HUDEP-2 (cell line): ENCODE measurements at regions not wholly inside any gene's neighbourhood (a gene's known extent, or its start where the extent isn't known, plus 50 kb on each side); places are given as distances from the start of the nearest gene placed in this dataset.

Experiments used
- DNase-seq, 76 experiments: peaks; one replicate each; lab custom pipeline; 2025; ENCODE audit not compliant: unreplicated experiment in 76 of 76; lab: John Stamatoyannopoulos, UW

DNA sequence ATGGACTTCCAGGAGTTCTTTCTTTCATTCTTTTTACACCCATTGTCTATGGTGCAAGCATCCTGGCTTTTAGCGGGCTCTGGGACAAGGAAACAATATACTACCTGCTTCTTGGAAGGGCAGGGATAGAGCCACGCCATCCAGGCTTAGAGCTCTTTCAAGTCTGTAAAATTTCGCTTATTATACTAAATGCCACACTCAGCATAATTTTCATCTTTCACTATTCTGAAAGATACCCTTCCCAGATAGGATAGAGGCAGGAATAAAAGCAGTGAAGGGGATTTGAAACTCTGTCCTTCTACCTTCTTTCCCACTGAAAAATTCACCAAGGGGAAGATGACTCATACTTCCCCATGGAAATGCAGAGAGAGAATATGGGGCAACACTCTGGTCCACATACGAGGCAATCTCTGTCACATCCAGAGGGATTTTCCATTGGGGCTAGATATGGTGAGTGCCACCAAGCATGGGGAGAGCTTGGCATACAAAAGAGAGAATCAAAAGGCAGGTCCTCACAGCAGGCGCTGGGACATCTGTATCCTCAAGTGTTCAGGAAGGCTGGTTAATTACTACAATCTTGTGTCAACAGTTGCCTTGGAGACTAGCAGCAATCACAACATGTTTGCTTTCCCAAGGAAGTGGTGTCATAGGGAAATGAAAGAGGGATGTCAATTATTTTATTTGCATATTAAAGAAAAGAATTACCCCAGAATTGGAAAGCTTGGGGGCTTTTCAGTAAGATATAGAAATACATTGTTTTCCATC is 127.6 kb downstream of the TDRD15 start:
- no peak for DNase-seq

- no peak for DNase-seq
Observed at GRCh38 chr2:21253311-21254027, 129.7 kb downstream of the TDRD15 start.

GRCh38 chr2:21254170-21254965 is 130.6 kb downstream of the TDRD15 start:
- DNase-seq, result no peak

GRCh38 chr2:21256006-21256405 is 132.2 kb downstream of the TDRD15 start:
- DNase-seq, result peak in 1 of 76 experiments; percentile 14

GRCh38 chr2:21257621-21258020 is 133.9 kb downstream of the TDRD15 start:
- no peak for DNase-seq

DNA sequence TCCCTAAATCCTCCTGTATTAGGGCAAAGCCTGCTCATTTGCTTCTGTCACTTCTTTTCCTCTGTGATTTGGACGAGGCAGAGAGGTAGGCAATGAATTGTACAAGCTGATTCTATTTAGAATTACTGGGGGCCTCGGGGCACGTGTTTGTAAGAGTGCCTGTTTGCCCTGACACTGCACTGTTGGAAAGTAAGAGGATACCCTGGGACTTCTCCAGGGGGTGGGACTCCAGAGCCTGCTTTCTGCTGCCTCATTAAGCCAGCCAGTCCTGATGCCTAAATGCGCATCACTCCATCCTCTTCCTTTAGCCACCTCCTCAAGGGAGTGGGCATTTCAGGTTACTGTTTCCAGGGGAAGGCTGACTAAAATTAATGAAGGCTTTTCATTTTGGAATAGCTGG is 134.3 kb downstream of the TDRD15 start:
- DNase-seq, result no peak

DNA sequence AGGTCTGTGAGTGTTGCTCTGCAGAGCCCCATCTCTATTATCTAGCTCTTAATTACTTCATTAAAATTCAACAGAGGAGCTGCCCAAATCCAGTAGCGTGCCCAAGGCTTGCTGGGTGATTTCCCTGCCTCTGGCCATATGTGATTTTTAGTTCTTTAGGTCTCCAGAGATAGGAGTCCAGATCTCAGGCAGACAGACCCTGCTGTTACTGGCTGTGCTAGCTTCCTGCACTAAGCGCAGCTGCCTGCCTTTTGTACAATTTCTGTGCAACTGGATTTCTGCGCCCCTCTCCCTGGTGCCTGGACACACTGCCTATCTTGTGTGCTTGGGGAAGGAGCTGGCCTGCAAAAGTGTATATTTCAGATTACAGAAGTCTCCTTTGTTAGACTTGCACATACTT is 136.5 kb downstream of the TDRD15 start:
- no peak for DNase-seq

- no peak for DNase-seq
Observed at GRCh38 chr2:21261591-21261990, 137.8 kb downstream of the TDRD15 start.

DNA sequence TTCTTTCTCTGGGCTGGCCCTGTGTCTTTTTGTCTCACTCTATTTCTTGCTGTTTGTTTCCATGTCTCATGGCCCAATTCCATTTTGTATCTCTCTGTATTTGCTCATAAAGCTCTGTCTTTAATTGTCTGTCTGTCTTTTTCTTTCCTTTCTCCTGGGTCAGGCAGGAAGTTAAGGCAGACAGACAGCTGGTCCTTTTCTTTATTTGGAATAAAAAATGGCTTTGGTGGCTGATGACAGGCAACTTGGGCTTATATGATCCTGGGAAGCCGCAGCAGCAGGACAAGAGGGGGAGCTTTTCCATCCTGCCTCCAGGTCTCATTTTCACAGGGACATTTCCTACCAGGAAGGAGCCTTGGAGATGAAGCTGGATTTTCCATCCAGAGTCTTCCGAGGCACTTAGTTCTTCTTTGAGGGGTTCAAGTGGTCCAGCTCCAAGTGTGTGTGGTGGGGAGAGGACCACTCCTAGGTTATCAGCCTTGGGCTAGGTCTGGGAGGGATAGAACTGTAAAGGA is 138.7 kb downstream of the TDRD15 start:
- no peak for DNase-seq

DNA sequence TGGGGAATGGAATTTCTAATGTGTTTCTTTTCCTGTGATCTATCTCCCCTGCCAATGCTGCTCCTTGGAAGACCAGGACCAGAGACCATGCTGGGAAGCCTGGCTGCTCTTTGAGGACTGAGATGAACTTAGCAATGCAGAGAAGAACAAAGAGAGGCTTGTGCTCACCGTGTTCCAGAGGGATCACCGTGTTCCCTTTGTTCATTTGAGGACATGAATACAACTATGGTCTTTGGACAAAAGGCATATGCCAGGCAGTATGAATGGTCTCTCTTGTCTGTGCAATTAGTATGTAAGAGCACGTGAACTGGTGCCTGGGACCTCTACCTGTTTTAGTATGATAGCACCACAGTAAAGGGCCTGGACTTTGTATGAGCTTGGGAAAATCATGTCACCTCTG is 139.9 kb downstream of the TDRD15 start:
- no peak for DNase-seq

DNA sequence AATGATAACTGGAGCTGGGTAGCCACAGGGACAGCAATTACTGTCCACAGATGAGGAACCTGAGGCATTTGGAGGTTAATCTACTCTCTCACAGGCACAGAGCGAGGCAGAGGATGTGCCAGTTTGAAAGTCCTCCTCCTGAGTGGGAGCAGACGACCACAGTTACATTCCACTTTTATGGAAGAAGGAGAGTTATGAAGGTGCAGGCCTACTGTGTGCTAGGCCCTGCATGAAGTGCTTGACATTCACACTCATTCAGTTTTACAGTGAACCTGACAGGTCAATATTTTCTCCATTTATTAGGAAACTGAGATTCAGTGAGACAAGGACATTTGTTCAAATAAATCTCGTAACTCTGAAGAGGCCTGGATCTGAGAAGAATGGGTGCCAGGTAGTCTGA is 142.0 kb downstream of the TDRD15 start:
- no peak for DNase-seq

DNA sequence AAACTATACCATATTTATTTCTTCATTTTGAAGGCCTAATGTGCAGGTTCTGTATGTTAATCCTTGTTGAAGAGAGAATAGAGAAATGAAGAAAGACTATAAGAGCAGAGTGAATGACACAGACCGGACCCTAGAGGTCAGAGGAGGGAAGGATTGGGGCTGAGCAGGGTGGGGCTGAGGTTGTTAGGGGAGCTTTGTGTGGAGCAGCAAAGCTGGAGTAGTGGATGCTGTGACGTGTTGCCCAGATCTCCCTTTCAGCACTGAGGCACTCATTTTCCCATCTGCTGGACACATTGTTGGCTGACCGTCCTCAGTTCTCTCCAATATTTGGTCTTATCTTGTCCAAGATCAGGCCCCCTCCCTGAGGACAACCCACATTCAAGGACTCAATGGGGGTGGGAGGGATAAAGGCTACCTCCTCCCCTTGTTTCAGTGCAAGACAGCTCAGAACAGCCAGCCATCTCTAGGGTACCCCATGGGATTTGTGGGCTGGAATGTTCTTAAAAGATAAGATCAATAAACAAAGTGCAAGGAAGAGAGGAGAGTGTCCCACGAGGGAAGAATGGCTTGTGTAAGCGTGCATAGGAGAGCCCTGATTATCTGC is 143.6 kb downstream of the TDRD15 start:
- DNase-seq, result no peak

GRCh38 chr2:21268197-21268877 is 144.6 kb downstream of the TDRD15 start:
- no peak for DNase-seq

DNA sequence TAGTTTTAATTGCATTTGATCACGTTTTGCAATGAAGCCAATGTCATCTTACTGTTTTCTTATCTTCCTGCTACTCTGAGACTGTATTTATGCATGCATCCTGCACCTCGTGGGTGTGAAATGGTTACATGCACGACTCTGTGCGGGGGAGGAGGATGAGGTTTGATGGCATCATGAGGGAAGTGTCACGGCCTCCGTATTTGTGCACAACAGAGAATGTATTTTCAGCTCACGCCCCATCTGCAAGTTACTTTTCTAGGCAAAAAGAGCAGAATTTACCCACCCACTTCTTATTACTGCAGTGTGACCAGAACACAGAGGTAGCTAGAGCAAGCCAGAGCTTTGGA is 145.1 kb downstream of the TDRD15 start:
- DNase-seq, result no peak

GRCh38 chr2:21269382-21269781 is 145.6 kb downstream of the TDRD15 start:
- no peak for DNase-seq

GRCh38 chr2:21270083-21270491 is 146.3 kb downstream of the TDRD15 start:
- DNase-seq, result no peak

- DNase-seq, result no peak
Observed at GRCh38 chr2:21270708-21271122, 146.9 kb downstream of the TDRD15 start.

GRCh38 chr2:21276163-21276562 is 152.4 kb downstream of the TDRD15 start:
- peak in 2 of 76 experiments; percentile 2 to 3 for DNase-seq

GRCh38 chr2:21277068-21278056 is 153.6 kb downstream of the TDRD15 start:
- DNase-seq, result no peak
